Mucosa of descending colon (tissue), 3 donors: ENCODE measurements at regions not wholly inside any gene's neighbourhood (a gene's known extent, or its start where the extent isn't known, plus 50 kb on each side); places are given as distances from the start of the nearest gene placed in this dataset.
"Not testable (repeated sequence)": the region's sequence is repeated elsewhere in the genome, so short reads cannot be mapped to it uniquely, and the experiment has no call there.

Experiments
- ATAC-seq: fragments of 200-7000 bp; cut with Tn5 transposase; one replicate; pipeline ENCODE4 v1.9.1; 2020; ENCODE audit warnings: mild to moderate bottlenecking, moderate library complexity
- DNase-seq, 3 donors: peaks; one replicate each; pipeline ENCODE4 v3.0.0-alpha.2; 2020
- H3K36me3 ChIP-seq: fragments of 200-600 bp; one replicate; pipeline ENCODE4 v1.8.0; 2021; ENCODE audit warnings: low read depth, mild to moderate bottlenecking
- H3K4me1 ChIP-seq: fragments of 200-600 bp; one replicate; pipeline ENCODE4 v1.8.0; 2021; ENCODE audit warnings: low read depth, mild to moderate bottlenecking
- H3K4me3 ChIP-seq: fragments of 200-600 bp; one replicate; pipeline ENCODE4 v1.8.0; 2021; ENCODE audit warnings: mild to moderate bottlenecking
- H3K9me3 ChIP-seq: fragments of 200-600 bp; one replicate; pipeline ENCODE4 v1.8.0; 2021; ENCODE audit warnings: mild to moderate bottlenecking
- CTCF ChIP-seq: fragments of 200-600 bp; IDR thresholded peaks from one replicate; pipeline ENCODE4 v1.8.0; 2022; ENCODE audit warnings: antibody characterized with exemption, mild to moderate bottlenecking
- intact Hi-C, 2 donors: fragments of 100-400 bp; cut with DNase I in 1 of 2; cut with micrococcal nuclease in 1 of 2; formaldehyde crosslinking; loops; one replicate each; pipeline versions ENCODE4 v1.11.0 to v1.11.1; 2022; cut with DNase I, micrococcal nuclease
- donor health status: DM: no; HTN: no; CAD: no; lungs with moderate emphysema.
- donor health status: DM: no; HTN: no; CAD: no.
- donor health status: DM: no; HTN: yes; CAD: no.

GRCh38 chr6:150755524-150755923 is 110.0 kb upstream of the MTHFD1L start:
- Histone ChIP-seq H3K4me3 (no peak overlapping the region), H3K36me3 (no peaks in the 10 kb centered on the region), H3K9me3 (no peaks in the 10 kb centered on the region), H3K4me1 (no peaks in the 10 kb centered on the region)
- TF ChIP-seq CTCF: no peak
- DNase-seq (no peak), ATAC-seq (no peak)
- intact Hi-C loops: no loop called here

- no peaks in the 10 kb centered on the region for H3K36me3 ChIP-seq
- intact Hi-C loops: no loop called here
- ATAC-seq (no peak), DNase-seq (no peak)
- no peak overlapping the region for H3K4me3 ChIP-seq
- H3K4me1 ChIP-seq: no peaks in the 10 kb centered on the region
- TF ChIP-seq CTCF: no peak
- no peaks in the 10 kb centered on the region for H3K9me3 ChIP-seq
Observed at GRCh38 chr6:150756173-150756572, 109.3 kb upstream of the MTHFD1L start.

DNA sequence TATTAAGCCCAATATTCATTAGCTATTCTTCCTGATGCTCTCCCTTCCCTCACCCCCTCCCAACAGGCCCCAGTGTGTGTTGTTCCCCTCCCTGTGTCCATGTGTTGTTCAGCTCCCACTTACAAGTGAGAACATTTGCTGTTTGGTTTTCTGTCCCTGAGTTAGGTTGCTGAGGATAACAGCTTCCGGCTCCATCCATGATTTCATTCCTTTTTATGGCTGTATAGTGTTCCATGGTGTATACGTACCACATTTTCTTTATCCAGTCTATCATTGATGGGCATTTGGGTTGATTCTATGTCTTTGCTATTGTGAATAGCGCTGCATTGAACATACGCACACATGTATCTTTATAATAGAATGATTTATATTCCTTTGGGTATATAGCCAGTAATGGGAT is 107.7 kb upstream of the MTHFD1L start:
- H3K4me1 ChIP-seq, intact Hi-C loops, DNase-seq, H3K36me3 ChIP-seq, H3K4me3 ChIP-seq, H3K9me3 ChIP-seq, ATAC-seq: not testable (repeated sequence)

DNA sequence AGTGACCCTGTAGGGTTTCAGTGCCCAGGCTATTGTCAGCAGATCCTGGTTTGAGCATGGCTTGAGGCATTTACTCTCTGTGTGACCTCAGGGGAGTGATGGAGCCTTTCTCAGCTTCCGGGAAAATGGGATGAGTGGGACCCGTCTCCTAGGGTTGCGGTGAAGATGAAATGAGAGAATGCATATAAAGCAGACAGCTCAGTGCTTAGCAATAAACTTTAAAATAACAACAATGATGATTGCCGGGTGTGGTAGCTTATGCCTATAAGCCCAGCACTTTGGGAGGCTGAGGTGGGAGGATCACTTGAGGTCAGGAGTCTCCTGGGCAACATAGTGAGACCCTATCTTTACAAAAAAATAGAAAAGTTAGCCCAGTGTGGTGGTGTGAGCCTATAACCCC is 106.0 kb upstream of the MTHFD1L start:
- Histone ChIP-seq H3K9me3 (no peaks in the 10 kb centered on the region), H3K4me1 (peaks cover 3% of the 10 kb centered on the region), H3K4me3 (no peak overlapping the region), H3K36me3 (no peaks in the 10 kb centered on the region)
- TF ChIP-seq CTCF: no peak
- DNase-seq (no peak), ATAC-seq (peak; percentile 13)
- intact Hi-C loops: no loop called here

- Histone ChIP-seq H3K9me3 (no peaks in the 10 kb centered on the region), H3K4me1 (peaks cover 4% of the 10 kb centered on the region), H3K4me3 (no peak overlapping the region), H3K36me3 (no peaks in the 10 kb centered on the region)
- intact Hi-C loops: no loop called here
- DNase-seq (no peak), ATAC-seq (no peak)
- TF ChIP-seq CTCF: no peak
Observed at GRCh38 chr6:150761771-150762170, 103.7 kb upstream of the MTHFD1L start.

DNA sequence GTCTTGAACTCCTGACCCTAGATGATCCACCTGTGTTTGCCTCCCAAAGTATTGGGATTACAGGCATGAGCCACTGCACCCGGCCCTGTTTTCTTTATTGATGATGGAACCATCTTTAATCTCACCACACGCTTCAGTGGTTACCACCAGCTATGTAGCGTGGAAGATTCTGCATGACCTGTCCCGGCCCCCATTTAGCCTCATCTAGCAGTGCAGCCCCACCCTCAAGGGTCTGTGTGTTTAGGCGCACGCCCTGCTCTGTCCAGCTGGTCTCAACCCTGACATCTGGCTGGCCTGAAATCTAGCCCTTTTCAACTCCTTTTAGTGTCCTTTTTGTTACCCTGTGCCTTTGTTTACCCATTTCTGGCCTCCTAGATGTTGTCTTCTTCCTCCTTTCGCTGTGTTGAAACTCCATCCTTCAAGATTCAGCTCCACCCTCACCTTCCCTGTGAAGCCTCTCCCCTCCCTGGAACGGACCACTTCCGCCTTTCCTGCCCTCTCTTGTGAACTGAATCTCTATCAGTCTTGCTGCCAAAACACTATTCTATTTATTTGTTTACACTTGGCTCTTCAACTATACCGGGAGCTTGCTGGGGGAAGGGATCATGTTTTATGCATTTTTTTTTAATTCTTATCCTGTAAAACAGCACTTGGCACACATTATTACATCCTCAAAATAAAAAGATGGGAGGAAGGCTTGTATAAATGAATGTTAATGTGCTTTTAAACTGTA is 101.0 kb upstream of the MTHFD1L start:
- intact Hi-C loops: no loop called here
- TF ChIP-seq CTCF: no peak
- peak; percentile 34 for ATAC-seq
- Histone ChIP-seq H3K4me3 (no peak overlapping the region), H3K4me1 (peaks cover 4% of the 10 kb centered on the region), H3K9me3 (no peaks in the 10 kb centered on the region), H3K36me3 (no peaks in the 10 kb centered on the region)
- no peak for DNase-seq
